Central memory CD8-positive, alpha-beta T cell (primary cell): ENCODE measurements at regions not wholly inside any gene's neighbourhood (a gene's known extent, or its start where the extent isn't known, plus 50 kb on each side); places are given as distances from the start of the nearest gene placed in this dataset.

Source experiments
- ATAC-seq: fragments of 150-1000 bp; cut with Tn5 transposase; replicated peaks from 2 replicates; pipeline ENCODE4 v1.10.0; 2022; ENCODE audit warnings: mild to moderate bottlenecking, moderate FRiP score, moderate number of reproducible peaks; ENCODE audit not compliant: poor library complexity, severe bottlenecking; ENCODE audit errors: extremely low read depth
- DNase-seq, 2 donors: peaks; one replicate each; pipeline ENCODE4 v3.0.0; 2021; ENCODE audit warnings: low spot score in 2 of 2
- H3K27ac Mint-ChIP-seq: one replicate; pipeline ENCODE4 v1.8.0; 2022; ENCODE audit warnings: low read depth, mild to moderate bottlenecking, moderate library complexity, mixed read lengths
- H3K27me3 Mint-ChIP-seq: one replicate; pipeline ENCODE4 v1.8.0; 2022; ENCODE audit warnings: mixed read lengths
- H3K36me3 Mint-ChIP-seq: one replicate; pipeline ENCODE4 v1.8.0; 2022; ENCODE audit warnings: mild to moderate bottlenecking, moderate library complexity, mixed read lengths; ENCODE audit not compliant: insufficient read depth
- H3K4me1 Mint-ChIP-seq: one replicate; pipeline ENCODE4 v1.8.0; 2022; ENCODE audit warnings: mixed read lengths
- H3K4me3 Mint-ChIP-seq: one replicate; pipeline ENCODE4 v1.8.0; 2022; ENCODE audit warnings: mild to moderate bottlenecking, moderate library complexity, mixed read lengths
- H3K9me3 Mint-ChIP-seq: one replicate; pipeline ENCODE4 v1.8.0; 2022; ENCODE audit warnings: mixed read lengths

- DNase-seq (no peak), ATAC-seq (no peak)
- no peaks in the 10 kb centered on the region for H3K27me3 Mint-ChIP-seq
- peaks cover 16% of the 10 kb centered on the region for H3K9me3 Mint-ChIP-seq
- no peak overlapping the region for H3K27ac Mint-ChIP-seq
- H3K4me3 Mint-ChIP-seq: no peak overlapping the region
- H3K4me1 Mint-ChIP-seq: no peaks in the 10 kb centered on the region
- no peaks in the 10 kb centered on the region for H3K36me3 Mint-ChIP-seq
Measured at GRCh38 chr2:49286045-49286444, 131.7 kb upstream of the FSHR start.

GRCh38 chr2:49278561-49278960 is 124.2 kb upstream of the FSHR start:
- H3K27ac Mint-ChIP-seq: no peak overlapping the region
- H3K4me3 Mint-ChIP-seq: no peak overlapping the region
- H3K27me3 Mint-ChIP-seq: no peaks in the 10 kb centered on the region
- ATAC-seq (no peak), DNase-seq (no peak)
- no peaks in the 10 kb centered on the region for H3K4me1 Mint-ChIP-seq
- peaks cover 20% of the 10 kb centered on the region for H3K9me3 Mint-ChIP-seq
- no peaks in the 10 kb centered on the region for H3K36me3 Mint-ChIP-seq

- H3K4me3 Mint-ChIP-seq: no peak overlapping the region
- no peak overlapping the region for H3K27ac Mint-ChIP-seq
- H3K4me1 Mint-ChIP-seq: no peaks in the 10 kb centered on the region
- no peaks in the 10 kb centered on the region for H3K27me3 Mint-ChIP-seq
- peaks cover 19% of the 10 kb centered on the region for H3K9me3 Mint-ChIP-seq
- no peaks in the 10 kb centered on the region for H3K36me3 Mint-ChIP-seq
- ATAC-seq (no peak), DNase-seq (no peak)
Measured at GRCh38 chr2:49278141-49278540, 123.8 kb upstream of the FSHR start.

GRCh38 chr2:49271060-49271606 is 116.8 kb upstream of the FSHR start:
- no peak overlapping the region for H3K27ac Mint-ChIP-seq
- no peaks in the 10 kb centered on the region for H3K4me1 Mint-ChIP-seq

GRCh38 chr2:49270091-49270490 is 115.8 kb upstream of the FSHR start:
- H3K27me3 Mint-ChIP-seq: no peaks in the 10 kb centered on the region
- no peaks in the 10 kb centered on the region for H3K4me1 Mint-ChIP-seq
- ATAC-seq: no peak
- no peak overlapping the region for H3K4me3 Mint-ChIP-seq
- H3K36me3 Mint-ChIP-seq: no peaks in the 10 kb centered on the region
- H3K9me3 Mint-ChIP-seq: peaks cover 21% of the 10 kb centered on the region
- no peak for DNase-seq
- no peak overlapping the region for H3K27ac Mint-ChIP-seq

More at GRCh38 chr2:49271060-49271606, 116.8 kb upstream of the FSHR start:
- no peaks in the 10 kb centered on the region for H3K27me3 Mint-ChIP-seq
- H3K9me3 Mint-ChIP-seq: peaks cover 19% of the 10 kb centered on the region
- no peaks in the 10 kb centered on the region for H3K36me3 Mint-ChIP-seq
- H3K4me3 Mint-ChIP-seq: no peak overlapping the region
- no peak for DNase-seq
- no peak for ATAC-seq

GRCh38 chr2:49265471-49265870 is 111.2 kb upstream of the FSHR start:
- no peaks in the 10 kb centered on the region for H3K36me3 Mint-ChIP-seq
- no peak for ATAC-seq

GRCh38 chr2:49262801-49263560 is 108.7 kb upstream of the FSHR start:
- Mint-ChIP-seq H3K4me1 (no peaks in the 10 kb centered on the region), H3K27me3 (no peaks in the 10 kb centered on the region), H3K27ac (no peak overlapping the region), H3K9me3 (peaks cover 25% of the 10 kb centered on the region), H3K4me3 (no peak overlapping the region), H3K36me3 (no peaks in the 10 kb centered on the region)
- DNase-seq: no peak
- no peak for ATAC-seq

More at GRCh38 chr2:49265471-49265870, 111.2 kb upstream of the FSHR start:
- H3K9me3 Mint-ChIP-seq: peaks cover 11% of the 10 kb centered on the region
- no peaks in the 10 kb centered on the region for H3K27me3 Mint-ChIP-seq
- H3K4me1 Mint-ChIP-seq: no peaks in the 10 kb centered on the region
- H3K4me3 Mint-ChIP-seq: no peak overlapping the region
- DNase-seq: no peak
- H3K27ac Mint-ChIP-seq: no peak overlapping the region

- Mint-ChIP-seq H3K9me3 (peaks cover 26% of the 10 kb centered on the region), H3K4me3 (no peak overlapping the region), H3K4me1 (no peaks in the 10 kb centered on the region), H3K27ac (no peak overlapping the region), H3K36me3 (no peaks in the 10 kb centered on the region), H3K27me3 (no peaks in the 10 kb centered on the region)
- ATAC-seq (no peak), DNase-seq (no peak)
Measured at GRCh38 chr2:49261781-49262180, 107.5 kb upstream of the FSHR start.

GRCh38 chr2:49260979-49261538 is 106.7 kb upstream of the FSHR start:
- Mint-ChIP-seq H3K4me1 (no peaks in the 10 kb centered on the region), H3K27ac (no peak overlapping the region), H3K4me3 (no peak overlapping the region), H3K36me3 (no peaks in the 10 kb centered on the region), H3K27me3 (no peaks in the 10 kb centered on the region), H3K9me3 (peaks cover 22% of the 10 kb centered on the region)
- ATAC-seq: no peak
- DNase-seq: no peak

- no peaks in the 10 kb centered on the region for H3K4me1 Mint-ChIP-seq
- no peak overlapping the region for H3K4me3 Mint-ChIP-seq
- ATAC-seq (no peak), DNase-seq (no peak)
- H3K9me3 Mint-ChIP-seq: peaks cover 21% of the 10 kb centered on the region
- H3K27ac Mint-ChIP-seq: no peak overlapping the region
- H3K36me3 Mint-ChIP-seq: no peaks in the 10 kb centered on the region
- no peaks in the 10 kb centered on the region for H3K27me3 Mint-ChIP-seq
Measured at GRCh38 chr2:49259926-49260325, 105.6 kb upstream of the FSHR start.

- no peak for ATAC-seq
- no peak for DNase-seq
- no peaks in the 10 kb centered on the region for H3K27me3 Mint-ChIP-seq
- H3K36me3 Mint-ChIP-seq: no peaks in the 10 kb centered on the region
- no peak overlapping the region for H3K4me3 Mint-ChIP-seq
- no peak overlapping the region for H3K27ac Mint-ChIP-seq
- no peaks in the 10 kb centered on the region for H3K4me1 Mint-ChIP-seq
- H3K9me3 Mint-ChIP-seq: peaks cover 34% of the 10 kb centered on the region
Measured at GRCh38 chr2:49255409-49255971, 101.2 kb upstream of the FSHR start.

GRCh38 chr2:49254401-49254800 is 100.1 kb upstream of the FSHR start:
- ATAC-seq (no peak), DNase-seq (no peak)
- H3K36me3 Mint-ChIP-seq: no peaks in the 10 kb centered on the region
- peaks cover 25% of the 10 kb centered on the region for H3K9me3 Mint-ChIP-seq
- no peaks in the 10 kb centered on the region for H3K4me1 Mint-ChIP-seq
- no peaks in the 10 kb centered on the region for H3K27me3 Mint-ChIP-seq
- H3K27ac Mint-ChIP-seq: no peak overlapping the region
- H3K4me3 Mint-ChIP-seq: no peak overlapping the region

- Mint-ChIP-seq H3K4me1 (no peaks in the 10 kb centered on the region), H3K27me3 (no peaks in the 10 kb centered on the region), H3K36me3 (no peaks in the 10 kb centered on the region), H3K9me3 (peaks cover 19% of the 10 kb centered on the region), H3K27ac (no peak overlapping the region), H3K4me3 (no peak overlapping the region)
- DNase-seq (no peak), ATAC-seq (no peak)
Measured at GRCh38 chr2:49251766-49252165, 97.5 kb upstream of the FSHR start.
